ENCODE measurements at regions not wholly inside any gene's neighbourhood (a gene's known extent, or its start where the extent isn't known, plus 50 kb on each side); places are given as distances from the start of the nearest gene placed in this dataset.

GRCh38 chr10:57884965-57885617 lies 382.6 kb downstream of the IPMK start:
- TF ChIP-seq FOXM1 (IDR thresholded peaks at IDR 0.05; ENCODE audit: low read depth): no peak
- no peak for TF ChIP-seq MXI1 (IDR thresholded peaks at IDR 0.05; ENCODE audit: low read depth, low read length)
- TF ChIP-seq POLR2AphosphoS5 (IDR thresholded peaks at IDR 0.05; ENCODE audit: low read depth, low read length): no peak
- no peak for TF ChIP-seq REST (IDR thresholded peaks at IDR 0.05; ENCODE audit: low read depth, low read length)
- TF ChIP-seq FOXJ3 (CRISPR knock-in tag; IDR thresholded peaks at IDR 0.05): no peak
- no peak for TF ChIP-seq CTCF (IDR thresholded peaks at IDR 0.05)
- TF ChIP-seq TEAD4 (IDR thresholded peaks at IDR 0.05; ENCODE audit: borderline replicate concordance, insufficient read depth): no peak
- TF ChIP-seq EP300 (IDR thresholded peaks at IDR 0.05; ENCODE audit: borderline replicate concordance in 1 of 2, low read depth in 1 of 2, low read length in 1 of 2): no peak
- no peak for TF ChIP-seq USF1 (IDR thresholded peaks at IDR 0.05; ENCODE audit: borderline replicate concordance, low read depth)
- no peak for TF ChIP-seq FOSL2 (IDR thresholded peaks at IDR 0.05; ENCODE audit: borderline replicate concordance, low read depth)
- no peak for TF ChIP-seq ELF1 (IDR thresholded peaks at IDR 0.05)
